ENCODE measurements at regions not wholly inside any gene's neighbourhood (a gene's known extent, or its start where the extent isn't known, plus 50 kb on each side); places are given as distances from the start of the nearest gene placed in this dataset.

DNA sequence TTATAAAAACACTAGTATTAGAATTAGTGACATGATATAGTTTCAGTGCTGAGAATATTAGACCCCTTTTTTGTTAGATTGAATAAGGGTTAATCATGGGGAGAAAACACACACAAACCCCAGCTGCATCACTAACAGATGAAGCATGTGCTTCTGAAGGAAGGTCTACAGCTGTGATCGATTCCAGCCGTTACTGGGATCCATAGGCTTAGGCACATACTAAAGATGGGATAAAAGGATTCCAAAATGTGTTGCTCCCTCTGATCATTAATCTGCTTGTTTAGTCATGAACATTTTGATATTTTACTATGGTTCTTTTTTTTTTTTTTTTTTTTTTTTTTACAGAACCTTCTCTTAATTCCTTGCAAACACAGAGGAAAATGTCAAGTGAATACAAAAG is 1591.3 kb downstream of the EFNB2 start:
- TF ChIP-seq EP300 (IDR thresholded peaks at IDR 0.05) (no peak), POLR2A (IDR thresholded peaks at IDR 0.05) (no peak)
- TF ChIP-seq, protein P1, sequence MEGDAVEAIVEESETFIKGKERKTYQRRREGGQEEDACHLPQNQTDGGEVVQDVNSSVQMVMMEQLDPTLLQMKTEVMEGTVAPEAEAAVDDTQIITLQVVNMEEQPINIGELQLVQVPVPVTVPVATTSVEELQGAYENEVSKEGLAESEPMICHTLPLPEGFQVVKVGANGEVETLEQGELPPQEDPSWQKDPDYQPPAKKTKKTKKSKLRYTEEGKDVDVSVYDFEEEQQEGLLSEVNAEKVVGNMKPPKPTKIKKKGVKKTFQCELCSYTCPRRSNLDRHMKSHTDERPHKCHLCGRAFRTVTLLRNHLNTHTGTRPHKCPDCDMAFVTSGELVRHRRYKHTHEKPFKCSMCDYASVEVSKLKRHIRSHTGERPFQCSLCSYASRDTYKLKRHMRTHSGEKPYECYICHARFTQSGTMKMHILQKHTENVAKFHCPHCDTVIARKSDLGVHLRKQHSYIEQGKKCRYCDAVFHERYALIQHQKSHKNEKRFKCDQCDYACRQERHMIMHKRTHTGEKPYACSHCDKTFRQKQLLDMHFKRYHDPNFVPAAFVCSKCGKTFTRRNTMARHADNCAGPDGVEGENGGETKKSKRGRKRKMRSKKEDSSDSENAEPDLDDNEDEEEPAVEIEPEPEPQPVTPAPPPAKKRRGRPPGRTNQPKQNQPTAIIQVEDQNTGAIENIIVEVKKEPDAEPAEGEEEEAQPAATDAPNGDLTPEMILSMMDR (IDR thresholded peaks at IDR 0.05), result no peak
